Dedifferentiated amniotic fluid mesenchymal stem cell (primary cell): ENCODE measurements at regions not wholly inside any gene's neighbourhood (a gene's known extent, or its start where the extent isn't known, plus 50 kb on each side); places are given as distances from the start of the nearest gene placed in this dataset.

Source experiments
- DNase-seq: peaks from one replicate; pipeline ENCODE4 v3.0.0-alpha.2; 2016; ENCODE audit errors: extremely low spot score

DNA sequence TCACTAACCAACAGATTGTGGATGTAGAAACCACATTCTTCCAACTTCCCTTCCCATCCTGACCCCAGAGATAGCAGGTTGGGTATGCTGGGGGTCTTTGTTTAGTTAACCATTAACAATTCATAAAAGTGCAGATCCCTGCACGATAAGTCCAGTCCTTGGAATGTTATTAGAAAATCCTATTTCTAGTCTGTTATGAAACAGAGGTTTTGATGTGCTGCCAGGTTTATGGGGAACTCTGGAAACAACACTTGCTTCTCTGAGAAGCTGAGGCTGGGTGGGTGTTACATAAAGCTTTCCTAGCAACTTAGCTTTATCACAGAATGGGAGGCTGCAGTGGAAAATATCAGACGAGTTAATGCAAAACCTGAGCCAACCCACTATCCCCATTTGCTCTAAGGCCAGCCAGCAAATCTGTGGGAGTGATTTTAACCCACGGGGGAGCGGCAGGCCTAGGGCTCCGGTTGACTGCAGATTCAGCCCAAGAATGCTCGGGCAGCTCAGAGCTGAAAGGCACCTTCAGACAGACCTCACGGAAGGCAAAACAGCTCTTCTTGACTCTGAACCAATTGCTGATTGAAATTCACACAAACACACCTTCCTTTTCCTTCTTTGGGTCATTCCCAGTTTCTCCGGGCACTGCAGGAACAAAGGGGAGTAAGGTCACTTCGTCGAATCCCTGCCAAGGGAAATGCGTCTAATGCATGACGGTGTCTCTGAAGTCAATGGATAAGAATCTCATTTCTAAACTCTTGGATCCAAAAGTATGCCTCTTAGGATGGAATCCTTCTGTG is 111.7 kb upstream of the IRF2BP2 start:
- peak; percentile 82 for DNase-seq

DNA sequence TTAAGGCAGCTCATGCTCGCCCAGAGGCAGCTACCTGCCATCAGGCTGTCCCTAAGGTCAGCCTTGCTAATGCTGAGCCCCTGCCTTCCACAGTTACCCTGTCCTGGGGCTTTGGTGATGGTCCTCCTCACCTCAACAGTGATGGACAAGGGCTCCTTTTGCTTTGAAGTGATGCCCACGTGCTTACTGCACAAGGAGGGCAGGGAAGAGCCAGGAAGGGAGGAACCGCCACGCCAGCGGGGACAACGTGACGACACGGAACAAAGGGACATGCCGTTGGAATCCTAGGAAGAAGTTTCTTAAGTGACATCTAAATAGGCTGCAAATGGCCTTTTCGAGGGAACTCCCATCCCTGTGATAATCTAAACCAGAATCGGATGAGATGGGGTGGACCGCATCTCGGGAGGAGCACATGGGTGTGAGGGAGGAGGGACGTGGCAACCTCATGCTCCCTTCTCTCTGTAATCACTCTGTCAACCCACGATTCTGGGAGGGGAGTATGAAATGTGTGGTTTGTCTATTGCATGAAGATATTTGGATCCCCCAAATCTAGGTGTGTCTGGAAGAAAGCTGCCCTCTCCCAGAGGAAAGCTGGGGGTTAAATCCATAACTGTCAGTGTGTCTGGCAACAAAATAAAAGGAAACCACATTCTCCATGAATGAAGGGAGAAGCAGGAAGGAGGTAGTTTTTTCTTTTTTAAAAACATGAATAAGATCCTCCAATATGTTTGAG is 110.9 kb upstream of the IRF2BP2 start:
- no peak for DNase-seq

DNA sequence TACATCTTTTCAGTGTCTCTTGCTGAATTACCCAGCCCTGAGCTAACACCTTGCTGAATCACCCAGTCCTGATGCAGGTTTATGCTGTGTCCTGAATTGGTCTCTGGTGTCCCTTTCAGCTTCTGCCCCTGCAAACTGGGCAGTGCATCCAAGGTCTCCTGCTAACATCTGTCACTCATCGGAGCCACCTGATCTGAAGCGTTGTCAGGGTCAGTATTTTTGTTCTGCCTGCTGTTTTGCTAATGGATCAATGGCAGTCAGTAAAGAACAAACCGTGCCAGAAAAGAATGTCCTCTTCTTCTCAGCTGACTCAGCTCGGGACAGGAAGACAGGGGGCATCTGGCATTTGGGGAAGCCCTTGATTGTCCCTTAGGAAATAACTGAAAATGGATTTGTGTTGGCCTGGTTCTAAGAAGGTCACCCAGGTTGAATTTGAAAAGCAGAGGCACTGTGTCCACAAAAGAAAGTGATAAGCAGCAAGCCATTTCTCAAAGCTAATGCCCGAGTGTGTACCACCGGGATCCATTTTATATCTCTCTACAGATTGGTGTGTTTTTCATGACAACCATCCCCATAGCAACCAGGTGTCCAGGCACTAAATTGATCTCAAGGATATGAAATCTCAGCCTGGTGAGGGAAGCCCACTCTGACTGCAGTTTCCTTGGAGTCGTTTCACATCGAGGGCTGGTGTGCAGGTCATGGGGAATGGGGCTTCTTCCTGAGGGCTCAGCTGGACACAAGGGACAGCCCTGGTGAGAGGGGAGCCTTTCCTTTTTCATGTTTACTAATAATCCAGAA is 109.7 kb upstream of the IRF2BP2 start:
- no peak for DNase-seq

DNA sequence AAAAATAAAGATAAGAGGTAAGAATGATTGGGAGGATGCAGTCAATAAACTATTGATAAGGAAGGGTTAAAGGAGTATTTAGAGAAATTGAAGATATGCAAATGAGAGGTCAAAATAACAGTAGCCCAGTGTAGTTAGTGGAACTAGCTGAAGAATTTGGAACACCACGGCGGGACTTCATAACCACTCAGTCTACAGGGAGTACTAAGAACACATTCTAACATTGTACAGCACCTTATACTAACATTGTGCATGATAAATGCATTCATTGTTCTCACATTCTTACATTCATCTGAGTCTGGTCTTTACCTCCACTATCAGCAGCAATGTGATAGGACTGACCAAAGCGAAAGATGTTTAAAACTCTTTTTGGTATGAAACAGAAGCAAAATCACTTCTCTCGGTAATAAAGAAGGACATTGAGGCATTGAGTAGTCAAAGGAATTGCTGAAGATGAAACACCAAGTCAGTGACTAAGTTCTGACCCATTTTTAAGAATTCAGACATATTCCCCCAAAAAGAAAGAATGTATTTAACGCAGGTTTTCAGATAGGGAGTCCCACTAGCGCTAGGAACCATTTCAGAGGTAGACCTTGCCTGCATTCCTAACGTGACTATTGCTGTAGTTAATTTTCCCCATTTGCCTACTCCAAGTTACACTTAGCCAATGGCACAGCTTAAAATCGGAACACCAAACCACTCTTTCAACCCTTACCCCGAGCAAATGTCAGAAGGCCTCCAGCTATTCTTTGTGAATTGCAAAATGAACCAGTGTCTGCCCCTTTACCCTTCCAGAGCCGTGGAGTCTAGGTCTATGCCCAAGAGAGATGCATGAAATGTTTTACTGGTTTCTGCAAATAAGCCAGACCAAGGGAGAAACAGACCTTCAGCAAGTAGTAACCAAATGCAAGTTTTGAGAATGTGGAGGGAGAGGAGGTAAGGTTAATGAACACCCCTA is 108.8 kb upstream of the IRF2BP2 start:
- DNase-seq, result no peak

GRCh38 chr1:234716908-234717375 is 107.0 kb upstream of the IRF2BP2 start:
- no peak for DNase-seq

DNA sequence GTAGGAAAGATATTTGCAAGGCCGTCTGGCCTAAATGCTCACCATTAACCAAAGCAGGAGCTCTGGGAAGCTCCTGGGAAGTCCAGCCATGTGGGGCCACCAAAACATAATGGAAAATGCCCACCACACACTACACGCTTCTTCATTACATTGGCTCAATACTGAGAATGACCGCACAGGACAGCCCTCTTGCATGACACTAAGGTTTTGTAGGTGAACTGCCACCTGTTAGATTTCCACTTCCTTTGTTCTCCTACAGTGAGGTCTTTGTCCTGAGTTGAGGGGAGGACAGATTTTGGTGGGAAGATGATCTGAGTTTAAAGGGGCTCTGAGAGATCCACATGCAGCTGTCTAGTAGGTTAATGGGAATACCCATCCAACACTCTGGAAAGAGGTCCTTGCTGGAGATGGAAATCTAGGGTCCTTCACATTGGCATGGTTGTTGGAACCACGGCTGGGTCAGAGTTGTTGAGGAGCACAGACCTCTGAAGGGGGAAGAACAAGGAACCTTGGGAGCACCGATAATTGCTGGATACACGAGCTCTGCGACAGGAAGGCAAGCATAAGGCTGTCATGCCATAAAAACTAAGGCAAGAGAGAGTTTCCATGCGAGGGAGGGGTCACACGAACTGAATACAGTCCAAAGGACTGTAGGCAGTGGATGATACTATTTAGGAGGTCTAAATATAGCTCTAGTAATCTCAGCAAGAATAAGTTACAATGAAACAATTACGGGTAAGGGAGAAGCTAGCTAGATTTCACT is 105.5 kb upstream of the IRF2BP2 start:
- DNase-seq, result no peak

- DNase-seq, result no peak
Measured at GRCh38 chr1:234713859-234714258, 103.9 kb upstream of the IRF2BP2 start.

- DNase-seq, result no peak
Measured at GRCh38 chr1:234713440-234713839, 103.5 kb upstream of the IRF2BP2 start.

GRCh38 chr1:234712891-234713305 is 102.9 kb upstream of the IRF2BP2 start:
- DNase-seq, result no peak

GRCh38 chr1:234710936-234711724 is 101.2 kb upstream of the IRF2BP2 start:
- no peak for DNase-seq

DNA sequence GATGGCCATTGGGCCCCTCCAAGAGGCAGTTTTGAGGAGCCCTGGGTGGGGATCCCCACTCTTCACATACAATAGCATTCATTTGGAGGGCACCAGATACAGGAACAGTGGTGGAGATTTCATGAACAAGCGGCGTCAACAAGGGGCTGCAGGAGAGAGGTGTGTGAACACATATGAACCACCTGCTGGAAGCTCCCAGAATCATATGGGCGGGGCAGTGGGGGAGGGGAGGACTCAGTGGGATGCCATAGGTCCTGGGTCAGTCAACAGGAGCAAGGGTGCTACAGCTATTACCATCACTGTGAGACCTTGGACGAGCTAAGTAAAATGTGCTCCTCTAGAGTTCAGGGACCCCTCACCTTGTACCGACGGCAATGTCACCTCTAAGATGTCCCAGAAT is 100.4 kb upstream of the IRF2BP2 start:
- DNase-seq, result no peak

DNA sequence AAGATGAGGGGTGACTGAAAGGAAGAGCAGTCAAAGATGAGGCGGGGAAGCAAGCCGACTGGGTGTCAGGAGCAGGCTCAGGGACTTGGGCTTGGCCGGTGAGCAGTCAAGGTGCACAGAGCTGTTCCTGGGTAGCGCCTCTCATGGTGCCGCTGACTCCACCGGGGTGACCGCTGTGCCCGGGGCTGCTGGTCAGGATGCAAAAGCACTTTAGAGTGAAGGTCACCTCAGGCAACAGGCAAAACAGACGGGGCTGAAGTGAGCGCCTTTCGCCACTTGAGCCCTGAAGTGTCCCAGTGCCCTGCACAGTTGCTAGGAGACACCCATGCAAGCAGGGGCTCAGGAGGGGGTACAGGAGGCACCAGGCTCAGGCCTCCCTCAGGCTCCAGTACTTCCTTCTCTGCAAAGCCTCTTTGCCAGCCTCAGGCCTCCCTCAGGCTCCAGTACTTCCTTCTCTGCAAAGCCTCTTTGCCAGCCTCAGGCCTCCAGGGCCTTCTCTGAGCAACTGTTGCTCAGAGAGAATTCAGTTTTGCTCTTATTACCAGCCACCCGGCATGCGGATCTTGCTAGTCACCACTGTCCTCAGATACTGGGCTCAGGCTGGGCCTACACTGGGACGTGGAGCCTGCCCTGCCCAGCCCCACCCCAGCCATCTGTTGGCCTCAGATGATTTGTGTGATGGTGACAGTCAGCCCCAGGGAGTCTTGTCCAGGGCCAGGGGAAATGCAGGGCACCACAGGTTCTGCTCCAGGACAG is 99.7 kb upstream of the IRF2BP2 start:
- no peak for DNase-seq

GRCh38 chr1:234708700-234709395 is 98.9 kb upstream of the IRF2BP2 start:
- no peak for DNase-seq

DNA sequence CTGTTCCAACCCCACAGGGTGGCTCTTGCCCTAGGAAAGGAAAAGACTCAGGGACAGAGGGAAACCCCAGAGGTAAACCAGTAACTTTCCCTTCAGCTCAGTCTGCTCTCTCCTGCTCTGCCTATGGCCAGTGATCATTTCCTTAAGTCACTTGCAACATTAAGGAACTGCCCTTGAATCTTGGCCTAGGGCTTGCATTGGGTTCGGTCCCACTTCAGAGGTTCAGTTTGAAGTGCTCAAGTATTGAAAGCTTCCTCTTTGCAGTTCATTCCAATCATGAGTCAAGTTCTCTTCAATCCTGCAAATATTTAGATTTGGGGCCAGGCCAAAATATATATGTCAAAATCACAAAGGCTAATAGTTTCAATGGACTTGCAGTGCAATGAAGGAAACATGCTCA is 97.7 kb upstream of the IRF2BP2 start:
- no peak for DNase-seq

GRCh38 chr1:234706931-234707330 is 97.0 kb upstream of the IRF2BP2 start:
- DNase-seq, result no peak

DNA sequence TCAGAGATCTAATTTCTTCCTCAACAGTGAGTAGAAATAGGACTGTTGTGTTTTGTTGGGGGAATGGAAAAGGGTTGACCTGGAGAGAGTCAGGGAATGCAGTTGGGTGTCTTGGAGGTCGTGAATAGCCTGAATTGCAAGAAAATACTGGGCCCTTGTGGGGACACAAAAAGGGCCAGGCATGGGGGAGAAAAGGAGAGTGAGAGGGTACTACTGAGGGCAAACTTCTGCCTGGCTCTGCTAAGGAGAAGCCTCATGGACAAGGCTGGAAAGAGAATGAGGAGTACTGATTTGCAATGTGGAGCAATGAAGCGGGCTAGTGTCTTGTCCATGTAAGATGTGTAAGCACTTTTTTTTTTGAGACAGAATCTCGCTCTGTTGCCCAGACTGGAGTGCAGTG is 96.2 kb upstream of the IRF2BP2 start:
- DNase-seq, result no peak

DNA sequence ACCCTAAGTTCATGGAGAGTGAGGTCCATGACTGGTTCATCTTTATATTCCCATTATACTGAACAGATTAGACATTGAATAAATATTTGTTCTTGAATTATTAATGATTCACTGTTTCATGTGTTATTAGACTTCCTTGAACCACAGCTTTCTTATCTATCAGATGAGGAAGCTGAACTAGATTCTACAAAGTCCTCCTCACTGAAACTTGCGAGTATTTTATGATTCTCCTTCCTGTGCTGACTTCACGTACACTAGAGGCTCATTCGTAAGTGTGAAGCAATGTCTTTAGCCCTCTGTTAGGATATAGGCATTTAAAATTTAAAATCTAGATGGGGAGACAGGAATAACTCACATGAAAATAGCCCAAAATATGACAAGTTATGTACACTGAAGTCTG is 95.6 kb upstream of the IRF2BP2 start:
- DNase-seq, result no peak
